HG02798 (cell line): ENCODE measurements at regions not wholly inside any gene's neighbourhood (a gene's known extent, or its start where the extent isn't known, plus 50 kb on each side); places are given as distances from the start of the nearest gene placed in this dataset.

Source experiments
- ATAC-seq: cut with Tn5 transposase; IDR thresholded peaks from one replicate; pipeline ENCODE4 v1.9.1; 2021; ENCODE audit warnings: mild to moderate bottlenecking; ENCODE audit not compliant: unreplicated experiment, poor library complexity

DNA sequence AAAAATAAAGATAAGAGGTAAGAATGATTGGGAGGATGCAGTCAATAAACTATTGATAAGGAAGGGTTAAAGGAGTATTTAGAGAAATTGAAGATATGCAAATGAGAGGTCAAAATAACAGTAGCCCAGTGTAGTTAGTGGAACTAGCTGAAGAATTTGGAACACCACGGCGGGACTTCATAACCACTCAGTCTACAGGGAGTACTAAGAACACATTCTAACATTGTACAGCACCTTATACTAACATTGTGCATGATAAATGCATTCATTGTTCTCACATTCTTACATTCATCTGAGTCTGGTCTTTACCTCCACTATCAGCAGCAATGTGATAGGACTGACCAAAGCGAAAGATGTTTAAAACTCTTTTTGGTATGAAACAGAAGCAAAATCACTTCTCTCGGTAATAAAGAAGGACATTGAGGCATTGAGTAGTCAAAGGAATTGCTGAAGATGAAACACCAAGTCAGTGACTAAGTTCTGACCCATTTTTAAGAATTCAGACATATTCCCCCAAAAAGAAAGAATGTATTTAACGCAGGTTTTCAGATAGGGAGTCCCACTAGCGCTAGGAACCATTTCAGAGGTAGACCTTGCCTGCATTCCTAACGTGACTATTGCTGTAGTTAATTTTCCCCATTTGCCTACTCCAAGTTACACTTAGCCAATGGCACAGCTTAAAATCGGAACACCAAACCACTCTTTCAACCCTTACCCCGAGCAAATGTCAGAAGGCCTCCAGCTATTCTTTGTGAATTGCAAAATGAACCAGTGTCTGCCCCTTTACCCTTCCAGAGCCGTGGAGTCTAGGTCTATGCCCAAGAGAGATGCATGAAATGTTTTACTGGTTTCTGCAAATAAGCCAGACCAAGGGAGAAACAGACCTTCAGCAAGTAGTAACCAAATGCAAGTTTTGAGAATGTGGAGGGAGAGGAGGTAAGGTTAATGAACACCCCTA, 108.8 kb upstream of the IRF2BP2 start:
- ATAC-seq, result no peak

DNA sequence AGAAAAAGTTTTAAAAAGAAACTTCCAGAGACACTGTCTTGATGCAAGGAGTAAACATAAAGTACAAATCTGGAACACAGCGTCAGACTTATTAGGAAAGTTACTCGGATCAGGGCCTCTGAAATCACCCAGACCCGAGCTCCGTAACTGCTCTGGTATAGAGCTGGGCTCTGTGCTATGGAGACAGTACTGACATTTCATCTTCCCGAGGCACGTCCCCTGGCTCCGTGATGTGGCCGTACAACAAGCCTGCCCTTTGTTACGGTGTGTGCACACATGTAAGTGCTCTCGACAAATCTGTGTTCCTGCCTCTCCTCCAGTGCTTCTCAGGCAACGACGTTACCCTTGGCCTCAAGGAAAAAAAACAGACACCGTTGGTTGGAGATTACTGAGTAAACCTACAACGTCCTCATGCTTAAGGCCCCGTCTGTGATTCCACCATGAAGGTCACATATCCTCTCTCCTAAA, 107.0 kb upstream of the IRF2BP2 start:
- no peak for ATAC-seq

DNA sequence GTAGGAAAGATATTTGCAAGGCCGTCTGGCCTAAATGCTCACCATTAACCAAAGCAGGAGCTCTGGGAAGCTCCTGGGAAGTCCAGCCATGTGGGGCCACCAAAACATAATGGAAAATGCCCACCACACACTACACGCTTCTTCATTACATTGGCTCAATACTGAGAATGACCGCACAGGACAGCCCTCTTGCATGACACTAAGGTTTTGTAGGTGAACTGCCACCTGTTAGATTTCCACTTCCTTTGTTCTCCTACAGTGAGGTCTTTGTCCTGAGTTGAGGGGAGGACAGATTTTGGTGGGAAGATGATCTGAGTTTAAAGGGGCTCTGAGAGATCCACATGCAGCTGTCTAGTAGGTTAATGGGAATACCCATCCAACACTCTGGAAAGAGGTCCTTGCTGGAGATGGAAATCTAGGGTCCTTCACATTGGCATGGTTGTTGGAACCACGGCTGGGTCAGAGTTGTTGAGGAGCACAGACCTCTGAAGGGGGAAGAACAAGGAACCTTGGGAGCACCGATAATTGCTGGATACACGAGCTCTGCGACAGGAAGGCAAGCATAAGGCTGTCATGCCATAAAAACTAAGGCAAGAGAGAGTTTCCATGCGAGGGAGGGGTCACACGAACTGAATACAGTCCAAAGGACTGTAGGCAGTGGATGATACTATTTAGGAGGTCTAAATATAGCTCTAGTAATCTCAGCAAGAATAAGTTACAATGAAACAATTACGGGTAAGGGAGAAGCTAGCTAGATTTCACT, 105.5 kb upstream of the IRF2BP2 start:
- ATAC-seq, result no peak

DNA sequence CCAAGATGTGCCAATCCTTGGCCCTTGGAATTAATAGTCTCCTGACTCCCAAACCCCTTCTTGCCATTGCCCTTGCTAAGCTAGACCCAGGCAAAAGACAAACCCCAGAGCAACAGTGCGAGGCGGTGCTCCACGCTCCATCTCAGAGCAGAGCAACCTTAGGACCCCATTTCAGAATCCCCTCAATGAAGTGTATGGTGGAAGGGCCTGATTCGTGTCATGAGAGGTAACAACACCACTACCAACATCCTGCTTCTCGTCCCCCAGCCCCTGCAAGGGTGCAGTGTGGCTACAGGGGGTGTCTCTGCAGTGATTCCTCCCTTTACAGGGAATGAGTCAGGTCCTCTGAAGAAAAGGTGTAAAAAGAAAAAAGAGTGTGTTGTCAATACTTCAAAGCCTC, 103.9 kb upstream of the IRF2BP2 start:
- no peak for ATAC-seq

DNA sequence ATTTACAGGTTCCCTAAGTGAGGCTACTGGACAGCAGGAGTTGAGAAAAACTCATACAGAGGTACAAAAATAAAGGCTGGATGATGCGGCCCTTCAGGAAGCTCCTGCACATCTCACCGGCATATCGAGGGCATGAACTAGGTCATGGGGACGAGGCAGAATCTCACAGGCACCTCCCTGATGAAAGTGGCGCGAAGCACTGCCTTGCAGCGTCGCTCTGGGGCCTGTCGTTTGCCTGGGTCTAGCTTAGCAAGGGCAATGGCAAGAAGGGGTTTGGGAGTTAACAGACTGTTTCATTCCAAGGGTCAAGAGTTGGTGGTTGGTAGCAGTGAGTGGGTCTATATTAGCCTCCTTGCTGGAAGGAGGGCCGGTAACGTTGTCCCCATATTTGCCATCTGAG, 103.5 kb upstream of the IRF2BP2 start:
- ATAC-seq, result no peak

DNA sequence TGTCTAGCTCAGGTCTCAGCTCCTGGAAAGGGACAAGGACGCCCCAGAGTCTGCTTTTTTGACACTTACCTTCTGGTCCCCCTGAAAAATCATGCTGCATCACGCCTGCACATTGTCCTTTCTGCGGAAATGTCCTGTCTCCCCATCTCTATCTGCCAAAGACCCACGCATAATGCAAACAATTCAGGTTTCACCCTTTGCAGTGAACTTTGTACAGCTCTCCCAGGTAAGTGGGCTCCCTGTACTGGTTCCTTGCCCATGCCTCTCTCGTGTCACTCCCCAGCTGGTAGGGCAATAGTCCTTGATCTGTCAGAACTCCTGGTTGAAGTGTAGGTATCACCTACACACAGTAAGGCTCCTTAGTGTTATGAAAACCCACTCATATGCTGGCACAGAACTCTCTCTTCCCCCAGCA, 102.9 kb upstream of the IRF2BP2 start:
- ATAC-seq, result no peak

DNA sequence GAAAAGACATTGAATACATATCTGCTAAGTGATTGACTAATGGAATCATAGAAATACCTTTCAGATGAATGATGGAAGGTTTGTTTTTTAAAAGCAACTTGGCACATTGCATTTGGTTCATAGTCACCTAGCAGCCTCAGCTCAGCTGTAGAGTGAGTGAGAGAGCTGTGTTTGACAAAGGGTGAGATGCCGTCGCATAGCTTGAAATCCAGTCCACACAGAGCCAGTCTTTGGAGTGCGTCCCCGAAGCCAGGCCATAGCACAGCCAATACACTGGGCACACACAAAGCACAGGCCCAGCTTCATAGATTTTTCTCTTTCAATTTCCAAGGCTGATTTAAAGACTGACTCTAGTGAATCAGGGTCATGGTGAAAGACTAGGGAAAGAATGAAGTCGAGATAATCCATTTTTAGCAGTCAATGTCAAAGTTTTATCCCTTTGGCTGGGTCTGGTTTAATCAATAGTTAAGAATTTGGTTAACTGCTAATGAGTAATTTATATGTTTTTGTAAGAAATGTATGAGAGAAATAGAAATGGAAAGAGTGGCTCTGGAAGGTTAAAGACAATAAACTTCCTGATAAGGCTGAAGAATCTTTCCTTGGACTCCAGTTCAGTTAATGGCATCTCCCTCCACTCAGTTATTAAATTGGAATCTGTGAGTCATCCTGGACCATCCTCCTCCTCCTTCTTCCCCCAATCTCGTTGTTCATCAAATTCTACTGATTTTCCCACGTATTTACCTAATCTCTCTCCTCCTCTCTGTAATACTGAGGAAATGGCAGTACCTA, 101.2 kb upstream of the IRF2BP2 start:
- ATAC-seq, result no peak

DNA sequence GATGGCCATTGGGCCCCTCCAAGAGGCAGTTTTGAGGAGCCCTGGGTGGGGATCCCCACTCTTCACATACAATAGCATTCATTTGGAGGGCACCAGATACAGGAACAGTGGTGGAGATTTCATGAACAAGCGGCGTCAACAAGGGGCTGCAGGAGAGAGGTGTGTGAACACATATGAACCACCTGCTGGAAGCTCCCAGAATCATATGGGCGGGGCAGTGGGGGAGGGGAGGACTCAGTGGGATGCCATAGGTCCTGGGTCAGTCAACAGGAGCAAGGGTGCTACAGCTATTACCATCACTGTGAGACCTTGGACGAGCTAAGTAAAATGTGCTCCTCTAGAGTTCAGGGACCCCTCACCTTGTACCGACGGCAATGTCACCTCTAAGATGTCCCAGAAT, 100.4 kb upstream of the IRF2BP2 start:
- ATAC-seq, result no peak

DNA sequence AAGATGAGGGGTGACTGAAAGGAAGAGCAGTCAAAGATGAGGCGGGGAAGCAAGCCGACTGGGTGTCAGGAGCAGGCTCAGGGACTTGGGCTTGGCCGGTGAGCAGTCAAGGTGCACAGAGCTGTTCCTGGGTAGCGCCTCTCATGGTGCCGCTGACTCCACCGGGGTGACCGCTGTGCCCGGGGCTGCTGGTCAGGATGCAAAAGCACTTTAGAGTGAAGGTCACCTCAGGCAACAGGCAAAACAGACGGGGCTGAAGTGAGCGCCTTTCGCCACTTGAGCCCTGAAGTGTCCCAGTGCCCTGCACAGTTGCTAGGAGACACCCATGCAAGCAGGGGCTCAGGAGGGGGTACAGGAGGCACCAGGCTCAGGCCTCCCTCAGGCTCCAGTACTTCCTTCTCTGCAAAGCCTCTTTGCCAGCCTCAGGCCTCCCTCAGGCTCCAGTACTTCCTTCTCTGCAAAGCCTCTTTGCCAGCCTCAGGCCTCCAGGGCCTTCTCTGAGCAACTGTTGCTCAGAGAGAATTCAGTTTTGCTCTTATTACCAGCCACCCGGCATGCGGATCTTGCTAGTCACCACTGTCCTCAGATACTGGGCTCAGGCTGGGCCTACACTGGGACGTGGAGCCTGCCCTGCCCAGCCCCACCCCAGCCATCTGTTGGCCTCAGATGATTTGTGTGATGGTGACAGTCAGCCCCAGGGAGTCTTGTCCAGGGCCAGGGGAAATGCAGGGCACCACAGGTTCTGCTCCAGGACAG, 99.7 kb upstream of the IRF2BP2 start:
- ATAC-seq, result no peak

DNA sequence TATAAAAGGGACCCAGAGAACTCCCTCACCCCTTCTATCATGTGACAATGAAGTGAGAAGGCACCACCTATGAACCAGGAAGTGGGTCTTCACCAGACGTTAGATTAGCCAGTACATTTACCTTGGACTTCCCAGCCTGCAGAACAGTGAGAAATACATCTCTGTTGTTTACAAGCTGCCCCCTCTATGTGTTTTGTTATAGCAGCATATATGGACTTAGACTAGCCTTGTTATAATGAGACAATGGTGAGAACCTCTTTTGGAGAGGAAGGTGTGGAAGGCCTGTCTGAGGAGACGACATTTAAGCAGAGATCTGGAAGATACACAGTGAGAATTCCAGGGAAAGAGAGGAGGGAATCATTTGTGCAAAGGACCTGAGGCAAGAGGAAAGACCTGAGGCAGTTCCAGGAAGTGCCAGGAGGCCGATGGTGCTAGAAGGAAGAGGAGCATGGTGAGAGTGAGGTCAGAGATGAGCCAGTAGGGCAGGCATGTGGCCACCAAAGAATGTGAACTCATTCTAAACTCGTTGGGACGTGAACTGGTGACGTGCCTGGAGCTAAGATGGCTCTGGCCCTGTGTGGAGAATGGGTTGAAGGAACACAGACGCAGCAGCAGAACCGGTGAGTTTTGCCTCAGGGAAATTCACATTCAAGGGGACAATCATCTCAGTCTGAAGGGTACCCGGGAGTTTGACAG, 98.9 kb upstream of the IRF2BP2 start:
- ATAC-seq, result no peak

DNA sequence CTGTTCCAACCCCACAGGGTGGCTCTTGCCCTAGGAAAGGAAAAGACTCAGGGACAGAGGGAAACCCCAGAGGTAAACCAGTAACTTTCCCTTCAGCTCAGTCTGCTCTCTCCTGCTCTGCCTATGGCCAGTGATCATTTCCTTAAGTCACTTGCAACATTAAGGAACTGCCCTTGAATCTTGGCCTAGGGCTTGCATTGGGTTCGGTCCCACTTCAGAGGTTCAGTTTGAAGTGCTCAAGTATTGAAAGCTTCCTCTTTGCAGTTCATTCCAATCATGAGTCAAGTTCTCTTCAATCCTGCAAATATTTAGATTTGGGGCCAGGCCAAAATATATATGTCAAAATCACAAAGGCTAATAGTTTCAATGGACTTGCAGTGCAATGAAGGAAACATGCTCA, 97.7 kb upstream of the IRF2BP2 start:
- ATAC-seq, result no peak

DNA sequence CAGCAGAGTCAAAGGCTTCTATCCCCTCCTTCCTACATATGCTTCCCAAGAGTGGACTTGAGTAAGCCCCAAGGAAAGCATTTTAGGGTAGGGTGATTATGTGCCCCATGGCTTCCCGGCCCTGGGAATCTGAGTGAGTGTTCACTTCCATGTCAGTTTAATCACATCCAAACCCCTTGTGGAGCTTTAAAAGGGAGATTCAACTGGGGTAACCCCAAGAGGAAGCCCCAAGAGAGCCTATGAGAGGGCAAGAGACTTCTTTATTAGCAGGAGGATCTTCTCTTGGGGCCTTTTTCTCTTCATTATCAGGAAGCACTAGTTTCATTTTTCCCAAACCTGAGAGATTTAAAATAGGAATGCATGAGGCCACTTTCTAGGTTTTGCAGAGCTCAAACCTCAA, 97.0 kb upstream of the IRF2BP2 start:
- no peak for ATAC-seq

DNA sequence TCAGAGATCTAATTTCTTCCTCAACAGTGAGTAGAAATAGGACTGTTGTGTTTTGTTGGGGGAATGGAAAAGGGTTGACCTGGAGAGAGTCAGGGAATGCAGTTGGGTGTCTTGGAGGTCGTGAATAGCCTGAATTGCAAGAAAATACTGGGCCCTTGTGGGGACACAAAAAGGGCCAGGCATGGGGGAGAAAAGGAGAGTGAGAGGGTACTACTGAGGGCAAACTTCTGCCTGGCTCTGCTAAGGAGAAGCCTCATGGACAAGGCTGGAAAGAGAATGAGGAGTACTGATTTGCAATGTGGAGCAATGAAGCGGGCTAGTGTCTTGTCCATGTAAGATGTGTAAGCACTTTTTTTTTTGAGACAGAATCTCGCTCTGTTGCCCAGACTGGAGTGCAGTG, 96.2 kb upstream of the IRF2BP2 start:
- no peak for ATAC-seq

DNA sequence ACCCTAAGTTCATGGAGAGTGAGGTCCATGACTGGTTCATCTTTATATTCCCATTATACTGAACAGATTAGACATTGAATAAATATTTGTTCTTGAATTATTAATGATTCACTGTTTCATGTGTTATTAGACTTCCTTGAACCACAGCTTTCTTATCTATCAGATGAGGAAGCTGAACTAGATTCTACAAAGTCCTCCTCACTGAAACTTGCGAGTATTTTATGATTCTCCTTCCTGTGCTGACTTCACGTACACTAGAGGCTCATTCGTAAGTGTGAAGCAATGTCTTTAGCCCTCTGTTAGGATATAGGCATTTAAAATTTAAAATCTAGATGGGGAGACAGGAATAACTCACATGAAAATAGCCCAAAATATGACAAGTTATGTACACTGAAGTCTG, 95.6 kb upstream of the IRF2BP2 start:
- ATAC-seq, result no peak

DNA sequence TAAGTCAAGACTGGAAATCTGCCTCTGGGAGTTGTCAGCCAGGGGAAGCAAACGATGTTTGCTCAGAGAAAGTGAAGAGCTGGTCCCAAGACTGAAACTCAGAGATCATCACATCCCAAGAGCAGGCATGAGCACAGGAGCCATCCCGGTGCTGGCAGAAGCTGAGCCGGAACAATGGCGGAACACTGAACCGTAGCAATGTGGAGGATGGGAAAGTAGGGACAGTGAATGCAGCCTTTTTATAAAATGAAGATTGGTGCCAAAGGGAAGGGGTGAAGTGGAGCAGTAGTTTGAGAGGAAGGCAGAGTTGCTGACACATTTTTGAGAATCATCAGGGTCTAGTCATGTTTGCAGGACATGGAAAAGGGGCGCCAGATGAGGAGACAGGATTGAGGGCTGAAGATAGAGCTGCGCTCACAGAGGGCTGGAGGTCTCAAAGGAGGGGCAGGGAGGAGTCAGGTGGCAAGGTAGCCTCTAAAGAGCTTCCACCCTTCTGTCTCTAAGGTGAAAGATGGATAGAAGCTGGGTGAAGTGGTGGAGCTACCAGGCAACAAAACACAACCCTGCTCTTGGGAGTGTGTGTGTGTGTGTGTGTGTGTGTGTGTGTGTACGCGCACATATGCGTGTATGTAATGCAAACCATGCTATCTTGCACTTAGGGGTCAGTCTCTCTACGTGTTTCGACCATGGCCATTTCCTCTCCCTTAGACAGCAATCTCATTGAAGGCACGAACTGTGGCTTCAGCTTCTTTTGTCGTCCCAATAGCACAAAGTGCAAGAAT, 94.3 kb upstream of the IRF2BP2 start:
- no peak for ATAC-seq

DNA sequence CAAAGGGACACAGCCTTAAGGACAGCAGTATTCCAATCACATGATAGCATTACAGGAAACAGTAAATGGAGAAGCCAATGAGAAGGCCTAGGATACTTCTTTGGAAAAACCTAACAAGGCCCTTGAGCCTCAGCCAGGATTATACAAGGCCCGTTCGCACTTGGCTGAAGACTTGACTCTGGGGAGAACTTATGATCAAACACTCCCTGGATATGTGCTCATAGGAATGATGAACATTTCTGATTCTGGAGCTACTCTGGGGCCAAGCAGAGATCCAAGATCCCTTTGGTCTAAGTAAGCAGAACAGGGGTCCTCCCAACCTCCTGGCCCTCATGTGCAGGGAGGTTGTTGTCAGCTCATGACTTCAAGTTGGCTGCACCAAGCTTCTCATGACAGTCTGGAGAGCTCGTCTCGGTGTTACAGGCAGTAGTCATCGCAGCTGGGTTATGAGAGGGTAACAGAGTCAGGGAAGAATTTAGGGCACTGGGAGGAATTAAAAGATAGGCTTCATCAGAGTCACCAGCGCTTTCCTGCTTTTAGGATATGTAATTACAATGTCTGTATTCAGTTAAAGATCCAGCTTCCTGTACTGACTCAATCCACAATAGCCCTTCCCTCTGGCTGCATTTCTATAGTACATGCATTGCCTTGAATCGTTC, 92.5 kb upstream of the IRF2BP2 start:
- ATAC-seq, result no peak

DNA sequence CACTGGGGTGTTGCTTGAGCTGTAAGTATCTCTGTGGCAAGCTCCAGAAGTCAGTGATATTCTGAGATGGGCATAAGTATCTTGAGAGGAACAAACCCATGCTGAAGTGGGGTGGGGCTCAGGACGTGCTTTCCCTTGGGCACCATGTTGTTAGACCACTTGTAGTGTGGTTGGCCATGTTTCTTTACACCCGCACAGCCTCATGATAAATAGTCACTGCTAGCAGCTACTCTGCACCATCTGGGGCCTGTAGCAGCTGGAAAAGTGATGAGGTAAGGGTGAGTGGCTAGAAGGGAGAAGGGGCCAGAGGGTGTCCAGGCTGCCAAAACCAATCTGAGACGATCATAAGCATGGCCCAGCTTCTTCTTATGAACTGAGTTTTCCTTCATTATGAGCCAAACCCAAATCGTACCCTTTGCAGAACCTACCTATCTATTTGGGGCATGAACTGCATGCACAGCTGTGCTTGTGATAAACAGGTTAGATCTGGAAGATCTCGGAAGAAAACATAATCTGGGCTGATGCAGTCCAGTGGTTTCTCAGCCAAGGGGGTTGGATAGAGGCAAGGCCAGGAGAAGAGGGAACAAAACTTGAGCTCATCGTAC, 91.9 kb upstream of the IRF2BP2 start:
- no peak for ATAC-seq
